HCT116 (cell line): ENCODE measurements at regions not wholly inside any gene's neighbourhood (a gene's known extent, or its start where the extent isn't known, plus 50 kb on each side); places are given as distances from the start of the nearest gene placed in this dataset.

Experiments
- ATAC-seq: fragments of 200-7000 bp; cut with Tn5 transposase; 2 replicates; pipeline ENCODE4 v1.9.1; 2020; ENCODE audit warnings: mild to moderate bottlenecking, moderate library complexity
- BruUV-seq: library from RNA; stranded (reverse); fragments of 400-500 nt; replicated peaks from 2 replicates; lab custom pipeline; 2021; lab: Mats Ljungman, UMichigan
- CTCF ChIA-PET: fragments of 300-600 bp; sonication (Branson Sonifier 250); formaldehyde crosslinking; loops from one replicate; lab custom pipeline; 2021; ENCODE audit warnings: antibody characterized with exemption; lab: Charles Lee
- POLR2A ChIA-PET: fragments of 300-600, 350-600 bp; sonication (Branson Sonifier 250); formaldehyde crosslinking; loops from one replicate; lab custom pipeline; 2021; ENCODE audit warnings: antibody characterized with exemption; lab: Charles Lee
- RAD21 ChIA-PET, 2 experiments: fragments of 300-600 bp; sonication (Branson Sonifier 250); formaldehyde crosslinking; loops; one replicate each; lab custom pipeline; 2023; ENCODE audit warnings: low total read pairs in 2 of 2; ENCODE audit not compliant: uncharacterized antibody in 2 of 2, unreplicated experiment in 2 of 2, low non-redundant PET in 1 of 2; lab: Charles Lee
- DNase-seq: peaks from one replicate; pipeline ENCODE4 v3.0.0-alpha.2; 2010; ENCODE audit warnings: low read depth, low spot score
- H2AFZ ChIP-seq: fragments of 200-600 bp; shearing (Covaris generic), sonication (generic); 2 replicates; pipeline ENCODE4 v1.6.1; 2017; ENCODE audit warnings: low read depth, mixed run types, mixed read lengths, antibody characterized with exemption, low read length; ENCODE audit not compliant: poor library complexity, severe bottlenecking
- H3K27ac ChIP-seq: 2 replicates; pipeline ENCODE4 v1.5.1; 2012; ENCODE audit warnings: low read depth, low read length
- H3K27me3 ChIP-seq: fragments of 200-600 bp; sonication (generic); 2 replicates; pipeline ENCODE4 v1.6.1; 2016; ENCODE audit warnings: mixed run types, low read length, mixed read lengths; ENCODE audit not compliant: insufficient read depth
- H3K36me3 ChIP-seq, 2 experiments: fragments of 200-500 bp in 1 of 2; fragments of 200-600 bp in 1 of 2; sonication (Bioruptor generic) in 1 of 2; sonication (generic) in 1 of 2; 2 replicates each; pipeline versions ENCODE4 v1.5.1 to v1.6.1; 2014 to 2016; ENCODE audit warnings: low read length in 2 of 2, inconsistent platforms in 1 of 2, mixed read lengths in 1 of 2, mixed run types in 1 of 2; ENCODE audit not compliant: insufficient read depth in 2 of 2, control insufficient read depth in 1 of 2
- H3K4me1 ChIP-seq, 2 experiments: fragments of 200-600 bp in 1 of 2; sonication (generic) in 1 of 2; 2 replicates each; pipeline versions ENCODE4 v1.5.1 to v1.6.1; 2012 to 2017; ENCODE audit warnings: low read length in 2 of 2, inconsistent platforms in 1 of 2, mild to moderate bottlenecking in 1 of 2, mixed read lengths in 1 of 2, mixed run types in 1 of 2, moderate library complexity in 1 of 2; ENCODE audit not compliant: insufficient read depth in 2 of 2, control insufficient read depth in 1 of 2
- H3K4me2 ChIP-seq: fragments of 200-600 bp; sonication (generic); 2 replicates; pipeline ENCODE4 v1.6.1; 2017; ENCODE audit warnings: mixed run types, low read length, mixed read lengths
- H3K4me3 ChIP-seq, 2 experiments: fragments of 200-600 bp in 1 of 2; sonication (generic) in 1 of 2; replicated peaks in 1 of 2; 2 replicates each; pipeline ENCODE4 v1.5.1; 2011 to 2016; ENCODE audit warnings: low read length in 2 of 2, control low read depth in 1 of 2, low read depth in 1 of 2, mild to moderate bottlenecking in 1 of 2, mixed read lengths in 1 of 2, mixed run types in 1 of 2
- H3K79me2 ChIP-seq: fragments of 200-600 bp; sonication (generic); 2 replicates; pipeline ENCODE4 v1.6.1; 2017; ENCODE audit warnings: mild to moderate bottlenecking, mixed run types, low read length, moderate library complexity, mixed read lengths; ENCODE audit not compliant: insufficient read depth
- H3K9ac ChIP-seq: fragments of 200-600 bp; sonication (generic); 2 replicates; pipeline ENCODE4 v1.6.1; 2016; ENCODE audit warnings: low read length, mixed read lengths
- H3K9me2 ChIP-seq: fragments of 200-600 bp; sonication (generic), shearing (Covaris generic); 2 replicates; pipeline ENCODE4 v1.6.1; 2017; ENCODE audit warnings: mixed run types, mild to moderate bottlenecking, moderate library complexity; ENCODE audit not compliant: insufficient read depth
- H3K9me3 ChIP-seq, 2 experiments: fragments of 200-500 bp in 1 of 2; fragments of 200-600 bp in 1 of 2; sonication (Bioruptor generic) in 1 of 2; sonication (generic) in 1 of 2; 2 replicates each; pipeline ENCODE4 v1.6.1; 2014 to 2017; ENCODE audit warnings: low read length in 2 of 2, mixed read lengths in 2 of 2, inconsistent platforms in 1 of 2, low read depth in 1 of 2, mild to moderate bottlenecking in 1 of 2, mixed run types in 1 of 2, moderate library complexity in 1 of 2; ENCODE audit not compliant: control insufficient read depth in 1 of 2, insufficient read depth in 1 of 2
- H4K20me1 ChIP-seq: fragments of 200-600 bp; sonication (generic), shearing (Covaris generic); 2 replicates; pipeline ENCODE4 v1.6.1; 2017; ENCODE audit warnings: mixed run types, mild to moderate bottlenecking, moderate library complexity; ENCODE audit not compliant: insufficient read depth
- CBX3 ChIP-seq: IDR thresholded peaks from 2 replicates; pipeline ENCODE4 v1.6.1; 2012; ENCODE audit warnings: low read depth
- CTCF ChIP-seq, 3 experiments: fragments of 200-600 bp in 1 of 3; sonication (generic) in 1 of 3; IDR thresholded peaks in 2 of 3; conservative IDR thresholded peaks in 1 of 3; 2 replicates each; pipeline ENCODE4 v1.5.1; 2012 to 2017; ENCODE audit warnings: low read depth in 2 of 3, low read length in 2 of 3, antibody characterized with exemption in 1 of 3, borderline replicate concordance in 1 of 3, control low read depth in 1 of 3, mild to moderate bottlenecking in 1 of 3, mixed read lengths in 1 of 3, mixed run types in 1 of 3, moderate library complexity in 1 of 3; ENCODE audit not compliant: insufficient read depth in 1 of 3
- JUND ChIP-seq: IDR thresholded peaks from 2 replicates; pipeline ENCODE4 v1.6.1; 2012
- POLR2AphosphoS5 ChIP-seq: IDR thresholded peaks from 2 replicates; pipeline ENCODE4 v1.6.1; 2011; ENCODE audit warnings: mild to moderate bottlenecking, low read depth, low read length, moderate library complexity
- SIN3A ChIP-seq: IDR thresholded peaks from 2 replicates; pipeline ENCODE4 v1.6.1; 2012; ENCODE audit warnings: low read depth
- SP1 ChIP-seq: IDR thresholded peaks from 2 replicates; pipeline ENCODE4 v1.6.1; 2012; ENCODE audit warnings: low read depth
- SRF ChIP-seq: IDR thresholded peaks from 2 replicates; pipeline ENCODE4 v1.6.1; 2012; ENCODE audit warnings: low read depth
- TCF7L2 ChIP-seq: IDR thresholded peaks from 2 replicates; pipeline ENCODE4 v1.7.0; 2011; ENCODE audit warnings: borderline replicate concordance, inconsistent platforms; ENCODE audit not compliant: insufficient read depth, insufficient read length; ENCODE audit errors: extremely low read depth
- ZNF274 ChIP-seq: fragments of 200-500 bp; sonication (Bioruptor generic); IDR thresholded peaks from 2 replicates; pipeline ENCODE4 v1.6.1; 2014; ENCODE audit warnings: mild to moderate bottlenecking, low read depth, low read length, inconsistent platforms
- intact Hi-C: fragments of 100-400 bp; cut with micrococcal nuclease; formaldehyde crosslinking; loops from 2 replicates; pipeline ENCODE4 v1.10.0; 2022

DNA sequence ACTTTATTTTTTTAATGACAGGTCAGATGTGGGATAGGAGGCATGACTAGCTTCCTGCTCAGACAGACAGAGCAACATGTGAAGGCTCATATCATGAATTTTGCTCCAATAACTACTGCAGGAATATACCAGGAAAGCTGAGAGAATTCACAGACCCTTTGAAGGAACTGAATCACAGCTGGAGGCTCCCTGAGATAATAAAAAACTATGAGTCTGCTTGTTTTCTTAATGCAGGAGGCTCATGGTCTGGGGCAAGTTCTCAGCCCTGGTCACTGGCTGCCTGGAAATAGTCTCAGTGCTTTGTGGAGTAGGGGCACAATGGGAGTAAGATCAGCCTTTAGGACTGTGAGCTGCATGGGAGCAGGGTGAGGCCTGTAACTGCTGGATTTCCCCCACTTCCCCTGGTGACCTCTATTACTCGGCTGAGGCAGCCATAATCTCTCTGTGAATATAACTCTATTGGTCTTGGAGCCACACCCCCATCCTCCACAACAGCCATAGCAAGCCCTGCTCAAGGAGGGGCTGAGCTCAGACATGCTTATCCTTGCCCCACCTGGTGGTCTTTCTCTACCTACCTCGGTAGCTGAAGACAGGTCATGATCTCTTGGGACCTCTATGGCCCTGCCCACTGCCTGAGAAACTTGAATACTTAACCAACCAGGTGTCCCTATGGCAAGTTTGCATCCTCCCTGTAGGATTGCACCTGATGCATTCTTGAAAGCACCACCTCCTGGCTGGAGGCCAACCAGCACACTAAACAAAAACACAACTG, 281.6 kb upstream of the TMCO5A start:
- H3K36me3 ChIP-seq, result no peaks in the 10 kb centered on the region
- H3K9ac ChIP-seq, result no peak overlapping the region
- no peaks in the 10 kb centered on the region for H3K27me3 ChIP-seq
- H4K20me1 ChIP-seq, result no peaks in the 10 kb centered on the region
- no peaks in the 10 kb centered on the region for H3K4me1 ChIP-seq
- H3K79me2 ChIP-seq, result no peaks in the 10 kb centered on the region
- RAD21 ChIA-PET, result no interaction called here
- intact Hi-C loops, result no loop called here
- H3K9me2 ChIP-seq, result no peaks in the 10 kb centered on the region
- ATAC-seq (no peak), DNase-seq (no peak)
- POLR2A ChIA-PET, result no interaction called here
- TF ChIP-seq ZNF274 (no peak), CTCF (IDR thresholded peaks at IDR 0.05 in 2 of 3, conservative IDR thresholded peaks at IDR 0.05 in 1 of 3; ENCODE audit: borderline replicate concordance in 1 of 3, insufficient read depth in 1 of 3, low read depth in 2 of 3, low read length in 2 of 3) (no peak), SRF (no peak), JUND (no peak), SP1 (no peak), TCF7L2 (no peak), POLR2AphosphoS5 (no peak), SIN3A (no peak), CBX3 (no peak)
- no peak overlapping the region for H3K27ac ChIP-seq
- no peak overlapping the region for H3K4me2 ChIP-seq
- no peak overlapping the region for H3K4me3 ChIP-seq
- CTCF ChIA-PET, result no interaction called here
- no peak overlapping the region for H2AFZ ChIP-seq
- no peaks in the 10 kb centered on the region; a peak in 1 of 4 replicates for H3K9me3 ChIP-seq
- BruUV-seq, result no TSS peak
